Activated CD4-positive, alpha-beta T cell treated with anti-CD3 and anti-CD28 coated beads, Interleukin-2, Interleukin-6, amounts not matched to agents 100 ng/mL and 50 ng/mL, durations not matched to agents 16 hours and 8 hours (primary cell): ENCODE measurements at regions not wholly inside any gene's neighbourhood (a gene's known extent, or its start where the extent isn't known, plus 50 kb on each side); places are given as distances from the start of the nearest gene placed in this dataset.
"Not testable (repeated sequence)": the region's sequence is repeated elsewhere in the genome, so short reads cannot be mapped to it uniquely, and the experiment has no call there.

Experiments
- DNase-seq: peaks from one replicate; pipeline ENCODE4 v3.0.0-alpha.2; 2020

DNA sequence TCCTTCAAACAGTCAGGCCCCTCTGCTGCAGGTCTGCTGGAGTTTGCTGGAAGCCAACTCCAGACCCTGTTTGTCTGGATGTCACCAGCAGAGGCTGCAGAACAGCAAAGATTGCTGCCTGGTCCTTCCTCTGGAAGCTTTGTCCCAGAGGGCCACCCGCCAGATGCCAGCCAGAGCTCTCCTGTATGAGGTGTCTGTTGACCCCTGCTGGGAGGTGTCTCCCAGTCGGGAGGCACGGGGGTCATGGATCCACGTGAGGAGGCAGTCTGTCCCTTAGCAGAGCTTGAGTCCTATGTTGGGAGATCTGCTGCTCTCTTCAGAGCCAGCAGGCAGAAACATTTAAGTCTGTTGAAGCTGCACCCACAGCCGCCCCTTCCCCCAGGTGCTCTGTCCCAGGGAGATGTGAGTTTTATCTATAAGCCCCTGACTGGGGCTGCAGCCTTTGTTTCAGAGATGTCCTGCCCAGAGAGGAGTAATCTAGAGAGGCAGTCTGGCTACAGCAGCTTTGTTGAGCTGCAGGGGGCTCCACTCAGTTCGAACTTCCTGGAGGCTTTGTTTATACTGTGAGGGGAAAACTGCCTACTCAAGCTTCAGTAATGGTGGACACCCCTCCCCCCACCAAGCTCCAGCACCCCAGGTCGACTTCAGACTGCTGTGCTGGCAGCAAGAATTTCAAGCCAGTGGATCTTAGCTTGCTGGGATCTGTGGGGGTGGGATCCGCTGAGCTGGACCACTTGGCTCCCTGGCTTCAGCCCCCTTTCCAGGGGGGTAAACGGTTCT is 72.1 kb downstream of the OGFRL1 start:
- not testable (repeated sequence) for DNase-seq

DNA sequence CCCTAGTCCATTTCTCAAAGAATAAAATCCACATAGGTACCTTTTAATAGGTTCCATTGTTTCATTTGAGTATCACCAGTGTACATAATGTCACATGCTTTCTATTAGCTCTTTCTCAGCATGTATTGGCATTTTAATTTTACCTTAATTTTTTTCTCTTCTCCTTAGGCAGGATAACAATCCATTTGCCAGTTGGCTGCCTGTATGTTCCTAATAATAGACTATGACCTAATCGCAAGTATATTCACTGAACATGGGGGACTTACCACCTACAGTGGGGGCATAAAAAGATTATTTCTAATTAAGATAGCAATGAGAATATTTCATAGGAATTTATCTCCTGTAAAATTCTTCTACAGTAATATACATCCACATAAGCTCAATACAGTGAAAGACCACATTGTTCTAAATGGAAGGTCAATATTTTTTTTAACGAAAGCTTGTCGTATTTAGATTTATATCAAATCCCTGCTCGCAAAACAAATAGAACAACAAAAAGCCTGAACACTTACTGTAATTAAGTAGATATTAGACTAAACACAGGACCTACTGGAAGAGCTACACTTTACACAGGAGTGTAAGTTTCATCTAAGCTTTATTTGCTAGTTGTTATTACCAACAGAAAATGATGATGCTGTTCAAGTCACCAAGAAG is 76.4 kb downstream of the OGFRL1 start:
- no peak for DNase-seq

DNA sequence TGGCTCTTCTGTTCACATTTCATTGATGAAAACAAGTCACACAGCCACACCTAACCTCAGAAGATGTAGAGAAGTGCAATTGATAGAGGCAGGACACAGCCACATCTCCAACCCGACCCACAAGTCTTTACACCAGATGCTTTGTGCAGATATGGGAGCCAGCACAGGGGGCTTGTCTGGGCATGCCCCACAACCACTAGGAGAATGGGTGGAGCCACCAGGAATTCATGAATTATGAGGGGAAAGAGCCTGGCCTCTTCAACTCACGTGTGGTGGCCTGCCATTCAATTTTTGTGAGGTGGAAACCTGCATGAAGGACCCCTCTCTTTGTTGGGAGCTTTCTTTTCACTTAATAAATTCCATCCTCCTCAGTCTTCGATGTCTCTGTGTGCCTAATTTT is 79.1 kb downstream of the OGFRL1 start:
- DNase-seq = no peak

DNA sequence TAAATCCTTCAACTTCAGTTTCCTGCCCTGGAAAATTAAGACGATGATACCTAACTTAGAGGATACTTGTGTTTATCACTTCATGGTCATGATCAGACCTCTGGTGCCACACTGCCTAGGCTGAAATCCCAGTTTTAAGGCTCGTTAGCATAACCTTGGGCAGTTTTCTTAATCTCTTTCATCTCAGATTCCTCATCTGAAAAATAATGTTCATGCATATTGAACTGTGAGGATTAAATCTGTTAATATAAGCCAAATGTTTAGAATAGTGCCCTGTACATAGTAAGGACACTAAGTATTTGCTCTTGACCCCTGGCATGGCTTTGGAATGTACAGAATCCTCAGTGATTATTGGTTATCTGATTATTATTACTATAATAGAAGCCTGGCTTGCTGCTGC is 79.7 kb downstream of the OGFRL1 start:
- no peak for DNase-seq

DNA sequence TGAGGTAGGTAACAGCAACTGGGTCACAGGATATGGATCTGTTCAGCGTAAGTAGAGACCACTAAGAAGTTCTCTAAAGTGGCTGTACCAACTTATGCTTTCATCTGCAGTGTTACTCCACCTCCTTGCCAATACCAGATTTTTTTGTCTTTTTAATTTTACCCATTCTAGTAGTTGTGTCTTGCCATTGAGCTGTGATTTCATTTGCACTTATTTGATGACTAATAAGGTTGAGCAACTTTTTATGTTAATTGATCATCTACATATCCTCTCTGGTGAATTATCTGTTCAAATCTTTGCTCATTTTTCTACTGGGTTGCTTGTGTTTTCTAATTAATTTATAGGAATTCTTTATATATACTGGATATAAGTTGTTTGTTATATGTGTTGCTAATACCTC is 82.9 kb downstream of the OGFRL1 start:
- no peak for DNase-seq

DNA sequence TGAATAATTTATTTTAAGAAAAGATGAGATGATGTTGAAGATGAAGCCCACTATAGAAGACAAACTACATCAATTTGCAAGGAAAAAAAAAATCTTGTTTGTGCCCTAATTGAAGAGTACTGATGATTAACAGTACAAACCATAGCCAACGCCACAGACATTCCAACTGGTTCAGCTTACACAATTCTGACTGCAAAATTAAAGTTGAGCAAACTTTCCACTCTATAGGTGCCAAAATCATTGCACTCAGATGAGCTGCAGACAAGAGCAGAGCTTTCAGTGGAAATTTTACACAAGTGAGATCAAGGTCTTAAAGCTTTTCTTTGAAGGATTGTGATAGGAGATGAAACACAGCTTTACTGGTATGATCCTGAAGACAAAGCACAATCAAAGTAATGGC is 85.3 kb downstream of the OGFRL1 start:
- no peak for DNase-seq

DNA sequence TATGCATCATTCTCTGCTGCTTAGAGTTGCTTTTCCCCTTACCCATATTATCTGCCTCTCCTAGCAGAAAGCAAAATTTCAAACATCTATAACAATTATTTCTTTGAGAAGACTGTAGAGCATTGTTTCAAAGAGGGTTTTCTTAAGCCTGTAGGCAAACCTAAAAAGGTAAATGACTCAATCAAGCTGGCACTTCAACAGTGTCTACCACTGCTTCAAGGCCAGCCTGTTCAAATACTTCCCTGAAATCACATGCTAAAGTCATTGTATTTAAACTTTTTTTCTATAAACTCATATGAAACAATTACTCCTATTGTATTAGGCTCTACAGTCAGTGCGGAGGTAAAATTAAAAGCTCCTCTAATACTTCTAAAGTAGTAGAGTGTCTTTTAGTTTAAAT is 87.1 kb downstream of the OGFRL1 start:
- DNase-seq = no peak

DNA sequence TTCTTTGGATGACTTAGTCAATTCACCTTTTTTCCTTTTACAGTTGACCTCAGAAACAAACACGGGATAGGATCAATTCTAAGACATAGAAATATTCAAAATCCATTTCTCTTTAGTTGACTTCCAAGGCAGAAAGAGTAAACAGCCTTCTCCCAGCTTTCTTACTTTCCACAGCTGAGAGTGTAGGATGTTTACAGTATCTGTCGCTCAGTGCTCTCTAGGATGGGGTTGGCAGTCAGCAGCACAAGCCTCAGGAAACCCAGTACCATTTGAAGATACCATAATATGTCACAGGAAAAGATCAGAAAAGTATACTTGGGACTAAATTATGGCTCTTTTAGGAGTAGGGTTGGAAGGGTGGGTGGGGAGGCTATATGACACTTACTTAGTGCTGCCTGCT is 88.2 kb downstream of the OGFRL1 start:
- no peak for DNase-seq

DNA sequence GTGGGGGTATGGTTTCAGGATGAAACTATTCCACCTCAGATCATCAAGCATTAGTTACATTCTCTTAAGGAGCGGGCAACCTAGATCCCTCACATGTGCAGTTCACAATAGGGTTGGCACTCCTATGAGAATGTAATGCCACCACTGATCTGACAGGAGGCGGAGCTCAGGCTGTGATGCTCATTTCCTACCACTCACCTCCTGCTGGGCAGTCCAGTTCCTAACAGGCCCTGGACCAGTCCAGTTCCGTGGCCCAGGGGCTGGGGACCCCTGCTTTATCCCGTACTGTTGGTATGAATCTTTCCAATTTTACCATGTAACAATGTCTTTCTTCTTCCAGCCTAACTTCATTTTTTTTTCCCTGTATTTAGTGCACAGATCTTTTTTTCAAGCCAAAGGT is 94.9 kb downstream of the OGFRL1 start:
- DNase-seq = no peak

DNA sequence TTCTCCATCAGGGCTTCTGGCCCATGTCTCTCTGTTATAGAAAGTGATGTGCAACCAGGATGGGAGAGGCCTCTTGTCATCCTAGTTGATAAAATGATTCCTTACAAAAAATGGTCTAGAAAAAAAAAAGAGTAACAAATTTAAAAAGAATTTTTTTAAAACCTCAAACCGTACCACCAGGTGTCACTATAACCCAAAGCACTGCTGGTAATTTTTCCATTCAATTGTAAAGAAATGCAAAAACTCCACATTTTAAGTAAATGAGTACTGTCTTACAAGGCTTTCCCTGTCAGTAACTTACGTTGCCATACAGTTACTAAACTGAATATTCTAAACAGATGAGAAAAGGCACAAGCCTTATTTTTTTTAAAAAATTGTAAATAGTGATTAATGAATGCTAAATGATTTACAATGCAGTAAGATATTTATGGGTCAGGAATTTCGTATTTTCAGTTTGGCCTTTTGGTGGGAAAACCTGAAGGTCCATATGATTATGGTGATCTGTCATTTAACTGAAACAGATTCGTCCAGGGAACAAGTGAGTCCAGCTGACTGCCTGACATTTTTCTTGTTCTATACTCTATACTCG is 95.4 kb downstream of the OGFRL1 start:
- DNase-seq = peak; percentile 17

DNA sequence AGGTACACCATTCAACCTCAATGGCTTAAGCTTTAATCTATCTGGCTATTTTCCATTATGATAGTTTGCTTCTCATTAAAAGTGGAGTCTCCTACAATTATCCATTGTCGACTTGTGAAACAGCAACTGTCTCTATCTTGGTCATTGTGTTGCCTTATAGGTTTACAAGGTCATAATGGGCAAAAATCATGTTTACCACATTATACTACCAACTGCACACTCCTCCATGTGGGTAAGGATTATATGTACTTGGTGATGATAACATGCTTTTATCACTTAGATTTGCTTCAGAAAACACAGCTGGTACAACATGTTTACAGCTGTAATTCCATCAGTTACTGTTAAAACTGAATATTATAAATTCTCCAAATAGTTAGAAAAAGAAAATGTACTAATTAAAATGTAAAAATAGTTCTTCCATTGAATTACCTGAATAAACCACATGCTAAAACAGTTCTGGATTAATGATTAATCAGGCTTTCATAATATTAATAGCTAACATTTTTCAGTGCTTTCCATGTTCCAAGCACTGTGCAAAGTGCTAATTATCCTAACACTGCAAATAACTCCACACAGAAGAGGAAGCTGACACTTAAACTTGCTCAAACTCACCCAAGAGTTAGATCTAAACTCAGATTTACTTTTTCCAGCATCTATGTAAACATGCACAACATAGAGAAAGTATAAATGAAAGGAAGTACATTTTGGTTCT is 96.7 kb downstream of the OGFRL1 start:
- DNase-seq = no peak

DNA sequence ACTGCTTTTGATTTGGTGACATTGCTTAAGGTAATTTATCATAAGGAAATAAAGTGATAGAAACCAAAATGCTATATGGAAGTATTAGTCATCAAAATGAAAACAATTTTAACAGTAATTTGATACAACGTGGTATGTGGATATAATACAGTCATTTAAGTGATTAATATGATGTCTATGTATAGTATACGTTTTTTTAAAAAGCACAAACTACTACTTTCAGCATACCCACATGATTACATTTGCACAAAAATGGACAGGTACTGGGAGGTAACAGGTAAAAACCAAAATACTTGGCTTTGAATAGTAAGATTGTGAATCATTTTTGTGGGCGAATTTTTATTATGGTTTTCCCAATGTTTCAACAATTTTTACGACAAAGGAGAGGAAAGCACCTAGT is 97.6 kb downstream of the OGFRL1 start:
- DNase-seq = no peak

DNA sequence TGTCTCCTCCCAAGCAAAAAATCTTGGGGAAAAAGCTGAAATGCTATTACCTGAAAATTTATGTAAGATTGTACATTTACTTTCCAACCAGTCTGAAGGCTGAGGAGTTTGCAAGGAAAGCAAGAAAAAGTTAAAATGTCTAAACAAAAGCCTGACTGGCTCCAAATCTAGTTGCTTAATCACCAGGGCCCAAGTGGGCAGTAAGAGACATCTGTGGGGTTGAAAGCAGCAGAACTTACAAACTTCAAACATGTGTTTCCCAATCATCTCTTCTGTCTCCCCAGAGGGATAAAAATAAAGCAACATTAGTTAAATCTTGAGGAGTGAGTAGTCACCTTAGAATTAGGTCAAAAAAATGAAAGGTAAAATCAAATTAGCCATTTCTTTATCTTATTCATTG is 98.6 kb downstream of the OGFRL1 start:
- no peak for DNase-seq

DNA sequence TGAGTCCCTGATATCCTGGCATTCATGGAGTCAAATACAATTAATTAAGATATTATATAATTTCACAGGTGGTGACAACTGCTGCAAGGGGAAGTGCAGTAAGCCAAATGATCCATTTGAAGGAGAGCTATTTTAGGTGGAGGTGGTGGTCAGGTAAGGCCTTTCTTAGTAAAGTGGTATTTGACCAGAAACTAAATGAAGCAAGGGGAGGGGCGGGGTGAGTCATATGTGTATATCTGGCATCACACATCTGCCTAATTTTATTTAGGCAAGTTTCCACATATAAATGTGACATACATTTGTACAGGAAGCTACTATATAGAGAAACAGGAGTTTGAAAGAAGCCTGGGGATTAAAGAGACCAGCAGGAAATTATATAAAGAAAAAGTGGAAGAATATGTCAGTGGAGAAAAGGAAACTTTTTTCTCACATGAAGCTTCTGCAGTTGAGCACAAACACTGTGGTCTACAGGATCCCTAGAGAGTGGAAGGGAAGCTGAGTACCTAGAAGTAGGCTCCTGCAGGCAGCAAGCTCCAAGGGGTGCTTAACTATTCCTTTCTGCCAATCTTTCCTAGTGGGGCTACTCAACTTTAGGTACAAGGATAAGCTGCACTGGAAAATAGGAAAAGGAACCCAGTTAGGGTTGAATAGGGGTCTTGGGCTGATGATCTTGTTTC is 99.6 kb downstream of the OGFRL1 start:
- DNase-seq = no peak

DNA sequence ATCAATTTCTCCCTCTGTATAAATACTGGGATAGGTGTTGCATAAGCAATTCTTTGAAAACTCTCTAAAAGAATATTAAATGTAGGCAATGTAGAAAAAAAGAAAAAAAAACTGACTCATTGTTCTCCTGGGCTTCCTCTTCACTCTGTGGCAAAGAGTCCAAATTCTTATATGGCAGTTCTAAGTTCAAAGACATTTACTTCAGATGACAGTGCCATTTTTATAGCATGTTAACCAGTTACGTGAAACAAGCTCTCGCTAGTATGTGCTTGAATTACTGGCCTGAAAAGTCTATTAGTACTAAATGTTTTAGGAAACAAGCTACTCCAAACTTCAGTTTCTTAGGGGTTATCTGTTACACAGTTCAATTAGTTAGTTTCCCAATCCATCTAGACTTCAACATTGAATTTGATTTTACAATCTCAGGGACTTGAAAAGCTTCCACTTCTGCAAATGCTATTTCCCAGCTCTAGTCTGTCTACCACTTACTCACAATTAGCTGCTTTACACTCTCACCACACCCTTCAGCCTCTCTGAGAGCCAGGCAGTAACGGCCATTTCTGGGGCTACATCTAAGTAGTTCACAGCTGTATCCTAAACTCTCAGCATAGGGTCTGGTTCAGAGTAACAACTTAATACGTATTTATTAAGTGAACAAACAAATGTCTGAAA is 100.4 kb downstream of the OGFRL1 start:
- DNase-seq = no peak

DNA sequence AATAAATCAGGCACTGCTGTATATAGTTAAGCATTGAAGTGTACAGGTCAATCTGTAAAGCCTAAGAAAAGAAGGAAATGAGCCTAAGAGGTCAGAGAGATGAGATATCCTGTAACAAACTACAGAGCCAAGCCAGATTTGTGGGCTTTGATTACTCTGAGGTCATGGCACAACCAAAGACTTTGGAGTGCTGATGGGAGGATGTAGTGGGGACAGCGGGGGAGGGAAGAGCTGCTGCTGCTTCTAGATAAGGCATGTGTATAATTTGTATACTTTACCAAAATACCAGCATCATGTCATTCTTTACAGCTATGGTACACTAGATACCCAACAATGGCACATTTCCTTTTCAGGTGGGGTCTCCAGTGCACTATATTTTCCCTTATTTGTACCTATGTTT is 102.5 kb downstream of the OGFRL1 start:
- no peak for DNase-seq

DNA sequence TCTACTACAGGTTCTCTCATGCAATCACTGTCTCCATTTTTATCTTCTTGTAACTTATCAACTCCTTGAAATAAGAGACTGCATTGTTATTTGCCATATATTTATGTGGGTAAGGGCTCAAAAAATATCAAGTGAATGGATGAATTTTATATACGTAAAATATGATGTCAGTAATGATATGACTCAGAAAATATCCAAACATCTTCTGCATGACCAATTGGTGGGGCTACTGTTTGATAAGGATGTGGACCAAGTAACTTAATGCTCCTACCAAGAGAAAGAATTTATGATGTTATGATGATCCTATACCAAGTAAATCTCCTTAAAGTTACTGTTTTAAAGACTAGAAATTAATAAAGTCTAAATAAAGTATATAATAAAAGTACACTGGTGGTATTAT is 103.7 kb downstream of the OGFRL1 start:
- no peak for DNase-seq

DNA sequence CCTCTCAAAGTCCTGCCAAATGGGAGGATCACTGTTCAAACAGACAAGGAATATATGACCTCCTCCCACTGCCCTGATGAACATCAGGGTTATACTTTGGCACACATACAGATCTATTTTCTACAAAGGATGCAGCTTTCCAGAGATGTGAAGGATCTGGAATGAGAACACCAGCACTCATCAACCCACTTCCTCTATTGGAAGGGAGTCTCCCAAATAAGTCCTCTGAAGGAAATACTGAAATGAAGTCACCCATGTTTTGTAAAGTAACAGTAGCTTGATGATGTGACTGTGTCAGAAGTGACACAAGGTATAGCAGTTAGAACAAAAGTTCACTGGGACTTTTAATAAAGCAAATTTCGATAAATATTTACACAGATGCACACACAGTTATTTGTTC is 104.9 kb downstream of the OGFRL1 start:
- no peak for DNase-seq

DNA sequence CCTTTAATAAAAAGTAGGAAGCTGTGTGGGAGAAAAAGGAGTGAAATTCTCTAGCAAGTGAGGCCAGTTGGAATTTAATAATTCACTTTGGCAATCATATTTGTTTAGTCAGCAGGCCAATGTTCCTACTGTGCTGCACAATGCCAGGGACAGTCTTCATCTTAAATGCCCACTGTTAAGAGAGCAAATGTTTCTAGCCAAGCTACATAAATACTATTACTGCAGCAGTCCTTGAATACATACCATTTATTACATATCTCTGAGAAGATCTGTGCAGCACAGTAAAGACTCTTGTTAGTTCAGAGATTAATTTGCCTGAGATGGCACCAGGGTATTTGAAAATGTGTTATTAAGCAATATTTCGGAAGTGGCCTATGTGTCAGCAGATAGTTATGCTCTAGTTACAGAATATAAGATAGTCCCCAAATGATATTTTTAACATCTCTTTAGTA is 105.4 kb downstream of the OGFRL1 start:
- DNase-seq = no peak

DNA sequence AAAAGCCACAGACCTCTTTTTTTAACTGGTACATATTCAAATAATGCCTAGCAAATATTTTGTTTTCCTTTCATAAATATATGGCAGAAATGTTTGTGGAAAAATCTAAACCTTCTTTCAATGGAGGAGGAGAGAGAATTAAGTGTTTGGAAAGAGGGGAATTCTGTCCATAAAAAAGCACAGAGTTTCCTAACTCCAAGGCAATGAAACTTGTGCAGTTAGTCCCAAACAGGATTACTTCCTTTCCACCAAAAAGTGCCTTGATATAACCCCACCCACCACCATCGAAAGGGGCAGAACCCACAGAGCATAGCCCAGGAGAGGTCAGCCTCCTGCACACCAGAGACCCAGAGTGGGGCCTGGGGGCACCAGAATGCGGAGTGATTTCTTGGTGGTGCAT is 106.3 kb downstream of the OGFRL1 start:
- no peak for DNase-seq

DNA sequence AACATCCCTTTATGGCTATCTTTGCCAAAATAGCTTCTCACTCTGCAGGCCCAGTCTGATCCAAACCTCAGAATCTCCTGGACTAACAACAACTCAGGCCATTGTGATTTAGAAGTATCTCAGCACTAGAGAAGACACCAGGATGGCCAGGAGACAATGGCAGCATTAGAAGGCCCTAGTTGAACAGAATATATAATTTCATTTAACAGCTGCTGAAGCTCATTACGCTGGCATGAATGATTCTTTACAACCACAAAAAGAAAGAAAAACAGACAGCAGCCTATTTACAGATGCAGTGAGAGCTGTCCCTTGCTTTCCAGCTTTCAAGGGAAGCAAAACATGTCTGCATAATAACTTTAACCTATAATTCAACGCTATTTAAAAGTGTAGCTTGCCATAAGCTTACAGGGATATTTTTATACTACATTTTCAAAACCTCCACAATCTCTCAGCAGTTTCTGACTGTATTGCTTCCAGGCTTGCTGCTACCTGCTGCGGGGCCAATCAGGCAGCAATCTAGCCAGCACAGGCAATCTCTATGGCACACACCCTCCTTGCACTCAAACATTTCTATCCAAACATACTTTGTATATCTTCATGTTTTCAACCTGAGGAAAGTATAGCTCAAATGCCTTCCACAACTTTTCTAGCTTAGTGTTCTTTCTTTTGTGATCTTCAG is 107.3 kb downstream of the OGFRL1 start:
- DNase-seq = no peak

DNA sequence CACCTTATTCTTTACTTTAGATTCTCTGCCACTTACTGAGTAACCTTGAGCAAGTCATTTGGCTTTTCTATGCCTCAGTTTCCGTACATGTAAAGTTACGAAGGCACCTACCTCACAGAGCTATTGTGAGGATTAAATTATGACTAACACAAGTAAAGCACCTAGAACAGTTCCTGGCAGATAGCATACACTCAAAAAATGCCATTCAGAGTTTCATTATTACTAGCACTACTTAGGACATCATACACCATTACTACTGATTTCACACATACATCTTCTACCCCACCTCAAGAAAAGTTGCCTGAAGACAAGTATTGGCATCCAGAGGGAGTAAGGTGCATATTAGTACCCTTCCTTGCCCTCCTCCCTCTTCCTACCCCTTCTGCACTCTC is 107.8 kb downstream of the OGFRL1 start:
- DNase-seq = peak; percentile 66
